GM21390 (cell line): ENCODE measurements at regions not wholly inside any gene's neighbourhood (a gene's known extent, or its start where the extent isn't known, plus 50 kb on each side); places are given as distances from the start of the nearest gene placed in this dataset.
"Not testable (repeated sequence)": the region's sequence is repeated elsewhere in the genome, so short reads cannot be mapped to it uniquely, and the experiment has no call there.

Experiments
- ATAC-seq: cut with Tn5 transposase; IDR thresholded peaks from one replicate; pipeline ENCODE4 v1.9.1; 2021; ENCODE audit not compliant: unreplicated experiment

DNA sequence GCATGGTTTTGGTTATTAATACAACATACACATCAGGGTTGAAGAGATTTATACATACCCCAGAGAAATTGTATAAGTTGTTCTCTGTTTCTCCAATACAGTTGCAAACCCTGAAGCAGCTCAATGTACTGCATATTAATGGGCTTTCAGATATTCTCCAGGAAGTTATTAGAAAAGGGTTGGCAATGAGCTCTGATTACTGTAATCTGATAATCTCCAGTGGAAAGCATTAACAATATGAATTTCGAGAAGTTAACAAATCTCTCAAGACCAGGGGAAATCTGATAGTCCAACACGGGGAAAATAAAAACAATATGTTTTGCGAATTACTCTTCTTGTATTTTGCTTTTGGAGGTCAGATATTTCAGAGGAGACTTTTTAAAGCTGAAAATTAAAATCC is 950.1 kb downstream of the TBL1XR1 start:
- ATAC-seq: no peak

DNA sequence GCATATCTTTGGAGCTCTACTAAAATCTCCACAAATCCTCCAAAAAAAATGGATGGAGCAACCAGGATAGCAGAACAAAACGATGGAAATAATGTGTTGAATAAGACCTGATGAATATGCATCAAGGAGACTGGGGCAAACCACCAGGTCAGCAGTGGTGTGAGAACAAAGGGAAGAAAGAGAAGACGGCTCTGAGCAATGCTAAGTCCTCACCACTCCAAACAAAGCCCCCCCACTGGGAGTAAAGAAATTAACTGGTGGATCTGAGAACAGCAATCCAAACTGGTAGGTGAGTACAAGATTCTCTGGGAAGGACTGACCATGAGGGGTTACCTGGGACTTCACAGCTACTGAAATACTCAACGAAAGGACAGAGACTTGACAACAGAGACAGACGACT is 977.3 kb downstream of the TBL1XR1 start:
- no peak for ATAC-seq

DNA sequence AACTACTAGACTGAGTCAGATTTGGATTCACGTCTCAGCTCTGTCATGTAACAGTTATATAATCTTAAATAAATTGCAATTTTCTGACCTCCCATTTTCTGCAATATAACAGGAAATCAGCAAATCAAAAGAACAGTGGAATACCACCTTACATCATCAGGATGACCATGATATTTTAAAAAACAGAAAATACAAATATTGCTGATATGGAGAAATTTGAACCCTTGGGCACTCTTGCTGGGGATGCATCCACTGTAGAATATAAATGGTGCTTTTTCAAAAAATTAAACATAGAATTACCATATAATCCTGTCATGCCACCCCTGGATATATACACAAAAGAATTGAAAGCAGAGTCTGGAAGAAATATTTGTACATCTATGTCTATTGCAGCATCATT is 982.5 kb downstream of the TBL1XR1 start:
- ATAC-seq: no peak

DNA sequence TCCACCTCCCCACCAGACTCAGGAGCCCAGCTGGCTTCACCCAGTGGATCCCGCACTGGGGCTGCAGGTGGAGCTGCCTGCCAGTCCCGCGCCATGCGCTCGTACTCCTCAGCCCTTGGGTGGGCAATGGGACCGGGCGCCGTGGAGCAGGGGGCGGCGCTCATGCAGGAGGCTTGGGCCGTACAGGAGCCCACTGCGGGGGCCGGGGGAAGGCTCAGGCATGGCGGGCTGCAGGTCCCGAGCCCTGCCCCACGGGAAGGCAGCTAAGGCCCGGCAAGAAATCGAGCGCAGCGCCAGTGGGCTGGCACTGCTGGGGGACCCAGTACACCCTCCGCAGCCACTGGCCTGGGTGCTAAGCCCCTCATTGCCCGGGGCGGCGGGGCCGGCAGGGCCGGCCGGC is 984.0 kb downstream of the TBL1XR1 start:
- not testable (repeated sequence) for ATAC-seq

DNA sequence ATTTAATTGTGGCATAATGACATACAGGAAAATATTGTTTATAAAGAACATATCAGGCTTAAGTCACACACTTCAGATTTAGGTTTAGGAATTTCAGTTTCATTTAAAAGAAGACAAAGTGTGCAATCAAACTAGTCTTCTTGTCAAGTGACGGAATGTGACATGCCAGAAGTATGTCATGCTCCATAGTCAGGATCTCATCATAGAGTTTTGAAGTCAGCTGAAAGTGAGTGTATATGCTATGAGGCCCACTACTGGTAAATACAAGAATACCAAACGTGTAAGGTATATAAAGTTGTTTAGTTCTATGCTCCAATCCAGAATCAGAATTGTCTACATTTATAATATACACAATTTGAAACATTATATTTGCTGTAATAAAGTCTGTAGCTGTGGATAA is 988.4 kb downstream of the TBL1XR1 start:
- ATAC-seq: no peak

DNA sequence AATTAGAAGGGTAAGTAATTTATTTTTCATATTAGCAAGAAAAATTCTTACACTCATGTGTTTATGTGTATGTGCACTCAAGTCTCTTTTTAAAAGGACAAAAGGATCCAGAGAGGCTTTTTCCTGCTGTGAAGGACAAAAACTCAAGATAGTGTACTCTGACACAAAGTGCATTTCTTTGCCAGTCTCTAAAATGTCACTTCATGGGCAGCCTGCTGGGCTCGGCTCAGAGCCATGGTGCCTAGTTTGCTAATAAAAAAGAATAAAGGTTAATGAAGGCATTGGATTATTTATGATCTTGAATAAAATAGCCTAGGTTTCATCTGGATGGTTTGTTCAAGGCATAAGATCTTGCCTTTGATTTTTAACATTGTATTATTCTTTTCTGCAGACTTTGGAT is 989.0 kb downstream of the TBL1XR1 start:
- ATAC-seq: no peak

DNA sequence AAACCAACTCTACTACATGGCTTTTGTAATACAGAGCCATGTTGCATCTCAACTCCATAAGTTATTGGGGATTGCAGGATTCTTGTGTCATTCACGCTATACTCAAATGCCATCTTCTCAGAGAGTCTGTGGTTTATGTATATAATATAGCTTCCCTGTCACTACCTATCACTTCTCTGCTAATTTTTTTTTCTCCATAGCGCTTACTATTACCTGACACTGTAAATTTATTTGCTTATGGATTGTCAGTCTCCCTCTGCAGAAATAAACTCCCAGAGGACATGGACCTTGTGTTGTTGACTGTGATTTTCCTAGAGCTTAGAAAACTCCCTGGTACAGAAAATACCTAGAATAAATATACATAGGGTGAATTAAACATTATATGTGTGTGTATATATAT is 990.5 kb downstream of the TBL1XR1 start:
- no peak for ATAC-seq

DNA sequence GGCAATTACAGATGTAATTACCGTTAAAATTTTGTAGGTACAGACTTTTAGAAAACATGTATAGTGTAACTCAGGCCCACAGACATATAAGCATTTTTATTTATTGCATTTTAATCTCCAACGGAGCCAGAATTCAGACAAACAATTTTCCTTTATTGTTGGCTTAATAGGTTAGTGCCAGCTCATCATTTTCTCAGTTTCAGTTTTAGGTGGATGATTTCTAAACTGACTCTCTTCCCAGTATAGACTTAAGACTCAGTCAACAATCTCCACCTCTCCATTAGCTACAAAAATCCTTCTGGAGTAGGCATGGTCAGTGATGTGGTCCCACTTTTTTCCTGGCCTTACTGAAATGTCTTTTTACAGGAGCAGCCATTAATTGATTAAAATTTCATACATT is 994.6 kb downstream of the TBL1XR1 start:
- ATAC-seq: no peak

DNA sequence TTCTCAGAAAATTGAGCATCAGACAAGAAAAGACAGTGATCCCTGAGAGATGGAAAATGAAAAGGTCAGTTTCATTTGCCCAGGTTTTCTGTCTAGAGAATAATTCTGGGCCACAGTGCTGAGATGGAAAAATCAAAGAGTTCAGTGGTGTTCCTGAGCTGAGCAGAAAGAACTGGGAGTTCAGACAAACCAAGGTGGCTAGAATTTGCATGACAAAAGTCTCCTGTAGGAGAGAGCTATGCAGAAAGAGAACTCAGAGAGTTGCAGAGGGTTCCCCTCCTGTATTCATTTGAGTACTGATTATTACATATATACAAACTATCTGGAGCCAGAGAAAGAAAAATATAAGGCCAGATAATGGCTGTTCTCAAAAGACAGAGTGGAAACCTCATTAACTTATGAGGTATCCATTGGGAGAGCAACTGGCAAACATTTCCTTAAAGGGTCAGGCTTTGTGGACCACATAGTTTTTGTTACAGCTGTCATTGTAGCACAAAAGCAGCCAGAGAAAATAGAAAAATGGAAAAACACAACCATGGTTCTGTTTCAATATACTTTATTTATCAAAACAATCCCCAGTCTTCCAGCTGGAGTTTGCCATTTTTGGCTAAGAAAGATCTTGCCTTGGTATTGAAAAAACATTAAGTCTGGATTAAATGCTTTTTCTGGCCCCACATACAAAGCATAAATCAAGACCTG is 1004.1 kb downstream of the TBL1XR1 start:
- no peak for ATAC-seq

DNA sequence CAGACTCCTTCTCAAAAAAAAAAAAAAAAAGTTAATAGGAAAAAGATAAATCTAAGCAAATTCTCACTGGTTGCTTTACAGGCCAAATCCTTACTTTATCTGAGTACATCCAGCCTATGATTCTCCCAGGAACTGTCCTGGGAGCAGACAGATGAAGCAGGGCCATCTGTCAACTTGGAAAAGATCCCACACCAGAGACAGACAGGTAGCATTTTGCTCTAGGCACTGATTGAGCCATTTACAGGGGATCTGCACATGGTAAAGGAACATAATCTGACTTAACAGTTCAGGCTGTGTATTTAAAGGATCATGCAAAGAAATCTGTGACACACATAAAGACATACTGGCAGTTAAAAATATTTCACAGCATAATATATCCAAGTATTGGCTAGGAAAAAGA is 1006.5 kb downstream of the TBL1XR1 start:
- ATAC-seq: no peak

DNA sequence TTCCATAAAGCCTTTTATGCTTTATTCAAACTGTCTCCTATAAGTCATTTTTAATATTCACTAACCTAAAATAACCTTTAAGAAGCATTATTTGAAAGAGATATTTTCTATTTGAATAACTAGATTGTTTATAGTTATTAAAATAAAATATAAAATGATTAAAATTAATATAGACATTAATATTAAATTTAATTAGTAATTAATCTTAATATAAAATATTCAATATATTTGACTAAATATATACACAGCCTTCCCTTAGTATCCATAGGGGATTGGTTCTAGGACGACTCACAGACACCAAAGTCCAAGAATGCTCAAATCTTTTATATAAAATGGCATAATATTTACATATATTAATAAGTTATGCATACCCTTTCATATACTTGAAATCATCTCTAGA is 1014.1 kb downstream of the TBL1XR1 start:
- ATAC-seq: no peak

DNA sequence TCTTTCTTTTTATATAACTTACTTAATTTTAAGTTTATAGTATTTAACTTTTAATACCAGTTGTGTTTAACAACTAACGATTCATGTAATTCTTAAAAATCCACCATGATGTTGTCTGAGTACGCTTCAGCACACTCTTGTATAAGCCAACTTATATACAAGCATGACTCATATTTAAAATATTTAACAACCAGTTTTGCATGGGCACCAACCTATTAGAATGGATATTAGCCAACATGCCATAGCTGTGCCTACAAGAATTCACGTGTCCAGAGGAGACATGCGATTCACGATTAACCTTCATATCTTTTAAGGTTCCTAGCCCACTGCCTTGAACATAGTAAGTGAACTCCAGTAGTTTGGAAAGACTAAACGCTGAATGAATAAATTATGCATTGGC is 1023.2 kb downstream of the TBL1XR1 start:
- ATAC-seq: no peak

DNA sequence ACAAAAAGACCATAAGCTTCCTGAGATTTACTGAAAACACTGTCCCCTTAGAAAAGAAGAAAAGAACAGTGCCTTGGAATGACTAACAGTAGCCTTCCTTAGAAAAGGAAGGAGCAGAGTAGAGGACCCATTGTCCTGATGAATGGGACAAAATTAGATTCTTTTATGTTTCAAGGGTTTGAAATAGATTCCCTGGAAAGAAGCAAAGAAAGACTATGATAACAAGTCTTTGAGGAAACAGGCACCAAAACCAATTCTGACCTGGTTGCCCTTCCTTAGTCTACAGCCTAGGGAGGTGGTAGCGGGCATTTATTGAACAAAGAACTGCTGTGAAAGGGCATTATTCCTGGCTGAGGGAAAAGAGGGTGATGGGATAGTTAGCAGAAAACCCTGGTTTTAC is 1024.8 kb downstream of the TBL1XR1 start:
- no peak for ATAC-seq

DNA sequence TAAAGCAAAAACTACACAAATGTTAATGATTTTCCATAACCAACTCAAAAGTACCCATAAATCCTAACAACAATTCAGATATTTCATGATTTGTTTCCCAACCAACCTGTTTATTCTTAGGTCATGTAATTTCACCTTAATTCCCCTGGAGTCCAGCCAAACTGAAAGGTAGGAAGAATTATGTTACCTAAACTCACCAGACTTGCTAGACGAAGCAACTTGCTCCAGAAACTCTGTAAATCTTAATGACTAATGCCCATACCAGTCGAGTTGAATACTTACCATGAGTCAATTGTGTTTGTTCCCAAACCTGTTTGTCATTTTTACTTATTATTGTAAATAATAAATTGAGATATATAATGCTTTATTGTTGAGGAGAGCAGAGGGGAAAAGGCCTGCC is 1030.0 kb downstream of the TBL1XR1 start:
- no peak for ATAC-seq

DNA sequence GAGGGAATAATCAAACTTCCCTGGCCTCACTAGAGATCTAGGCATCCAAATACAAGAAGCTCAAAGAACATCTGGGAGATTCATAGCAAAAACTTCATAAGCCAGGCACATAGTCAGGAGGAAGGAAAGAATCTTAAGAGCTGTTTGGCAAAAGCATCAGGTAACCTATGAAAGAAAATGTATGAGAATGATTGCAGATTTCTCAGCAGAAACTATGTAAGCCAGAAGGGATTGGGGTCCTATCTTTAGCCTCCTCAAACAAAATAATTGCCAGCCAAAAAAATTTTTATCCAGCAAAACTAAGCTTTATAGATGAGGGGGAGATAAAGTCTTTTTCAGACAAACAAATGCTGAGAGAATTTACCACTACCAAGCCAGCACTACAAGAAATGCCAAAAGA is 1036.3 kb downstream of the TBL1XR1 start:
- no peak for ATAC-seq

DNA sequence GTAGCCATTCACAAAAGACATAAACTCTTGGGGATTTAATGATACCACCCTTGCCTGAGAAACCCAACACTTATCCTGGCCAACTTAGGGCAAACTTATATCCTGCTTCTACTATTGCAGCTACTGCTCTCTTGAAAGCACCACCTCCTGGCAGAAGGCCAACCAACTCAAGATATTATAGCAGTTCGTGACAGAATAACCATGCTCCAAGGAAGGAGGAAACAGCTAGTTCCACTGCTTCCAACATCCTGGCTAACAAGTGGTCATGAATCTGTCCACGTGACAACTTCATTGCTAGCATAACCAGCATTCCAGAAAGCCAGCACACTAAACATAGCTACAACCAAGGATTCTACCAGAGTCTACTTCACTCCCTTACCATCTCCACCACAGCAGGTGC is 1037.5 kb downstream of the TBL1XR1 start:
- no peak for ATAC-seq

DNA sequence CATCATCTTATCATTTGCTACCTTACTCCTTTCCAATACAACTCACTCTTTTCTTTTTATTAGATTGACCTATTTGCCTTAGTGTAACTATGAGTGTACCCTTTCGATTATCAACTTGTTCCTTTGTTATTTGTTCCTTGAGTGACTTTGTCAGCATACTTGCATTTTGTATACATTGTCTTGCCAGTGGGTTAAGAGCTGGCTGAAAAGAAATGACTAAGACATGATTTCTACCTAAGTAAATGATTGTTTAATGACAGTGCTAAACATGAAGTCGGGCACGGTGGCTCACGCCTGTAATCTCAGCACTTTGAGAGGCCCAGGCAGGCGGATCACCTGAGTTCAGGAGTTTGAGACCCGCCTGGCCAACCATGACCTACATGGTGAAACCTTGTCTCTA is 1042.3 kb downstream of the TBL1XR1 start:
- no peak for ATAC-seq

DNA sequence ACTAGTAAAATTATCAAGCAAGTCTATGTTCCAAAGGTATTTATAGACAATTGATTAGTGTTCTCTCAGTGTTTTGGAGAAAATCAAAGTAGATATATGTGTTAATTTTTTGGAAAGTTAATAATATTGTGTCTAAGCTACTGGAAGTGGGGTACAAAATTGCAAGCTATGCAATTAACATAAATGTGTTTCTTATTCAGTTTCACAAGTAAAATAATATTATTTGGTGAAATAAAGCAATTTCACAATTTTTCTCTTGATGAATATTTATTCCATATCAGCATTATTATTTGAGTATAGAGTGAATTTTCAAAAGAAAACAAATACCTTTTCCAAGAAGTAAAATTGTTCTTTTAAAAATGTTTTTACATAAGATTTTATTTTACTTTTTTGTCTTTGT is 1047.7 kb downstream of the TBL1XR1 start:
- ATAC-seq: no peak

DNA sequence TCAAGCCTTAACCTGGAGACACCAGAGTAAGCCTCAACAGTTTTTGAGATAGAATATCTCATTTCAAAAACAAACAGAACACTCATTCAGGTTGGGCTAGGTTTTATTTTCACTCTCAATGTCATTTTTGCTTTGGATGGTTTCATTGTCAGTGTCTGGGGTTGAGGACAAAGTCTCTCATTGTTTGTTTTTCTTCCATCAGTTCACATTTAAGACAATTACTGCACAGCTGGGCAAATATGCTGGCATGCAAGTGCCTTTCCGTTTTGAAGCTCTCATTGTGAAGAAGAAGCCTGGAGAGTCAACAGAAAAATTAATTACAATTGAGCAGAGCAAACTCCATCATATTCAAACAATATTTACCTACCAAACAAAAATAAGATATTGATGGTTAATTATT is 1050.0 kb downstream of the TBL1XR1 start:
- ATAC-seq: no peak

DNA sequence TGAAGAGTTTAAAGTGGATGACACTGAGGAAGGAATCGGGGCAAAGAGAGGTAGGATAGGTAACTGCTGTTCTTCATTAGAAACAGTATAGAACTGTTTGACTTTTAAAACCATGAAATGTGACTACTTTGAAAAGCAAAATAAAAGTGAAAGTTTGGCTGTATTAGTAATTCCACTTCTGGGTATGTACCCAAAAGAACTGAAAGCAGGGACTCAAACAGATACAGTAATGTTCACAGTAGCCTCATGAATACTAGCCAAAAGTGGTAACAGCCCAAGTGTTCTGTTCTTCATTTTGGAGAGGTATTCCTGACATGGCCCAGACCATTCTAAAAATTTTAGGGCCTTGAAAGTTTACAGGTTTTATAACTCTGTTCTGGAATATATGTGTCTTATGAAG is 1055.4 kb downstream of the TBL1XR1 start:
- no peak for ATAC-seq

DNA sequence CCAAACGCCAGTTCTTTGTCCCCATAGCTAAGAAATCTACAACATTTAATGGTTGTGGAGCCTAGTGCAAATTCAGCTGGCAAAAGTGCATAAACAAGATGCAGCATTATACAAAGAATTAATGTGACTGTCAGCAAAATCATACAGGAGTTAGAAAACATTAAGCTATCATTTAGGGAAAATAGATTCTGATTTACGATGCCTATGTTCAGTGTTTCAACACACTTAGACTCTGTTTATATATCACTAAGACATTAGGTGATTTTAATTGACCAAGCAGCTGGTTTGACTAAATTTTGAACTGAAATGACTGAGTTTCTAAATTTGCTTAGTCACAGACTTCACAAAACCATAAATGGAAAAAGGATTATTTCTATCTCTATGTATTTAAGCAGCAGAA is 1076.8 kb downstream of the TBL1XR1 start:
- ATAC-seq: no peak

DNA sequence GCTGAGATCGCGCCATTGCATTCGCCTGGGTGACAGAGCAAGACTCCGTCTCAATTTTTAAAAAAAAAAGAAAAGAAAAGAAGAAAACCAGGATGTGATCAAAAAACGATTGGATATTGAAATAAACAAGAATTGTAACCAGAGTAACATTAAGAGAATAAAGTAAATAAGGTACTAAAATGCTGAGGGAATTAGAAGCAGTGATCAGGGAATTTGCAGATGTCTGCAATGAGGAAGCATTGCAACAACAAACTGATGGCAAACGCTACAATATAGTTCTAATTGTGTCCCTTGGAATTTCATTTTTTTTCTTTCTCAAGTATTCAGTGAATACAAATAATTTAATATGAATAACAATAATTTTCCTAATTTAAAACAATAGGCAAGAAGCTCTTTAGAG is 1077.5 kb downstream of the TBL1XR1 start:
- no peak for ATAC-seq

DNA sequence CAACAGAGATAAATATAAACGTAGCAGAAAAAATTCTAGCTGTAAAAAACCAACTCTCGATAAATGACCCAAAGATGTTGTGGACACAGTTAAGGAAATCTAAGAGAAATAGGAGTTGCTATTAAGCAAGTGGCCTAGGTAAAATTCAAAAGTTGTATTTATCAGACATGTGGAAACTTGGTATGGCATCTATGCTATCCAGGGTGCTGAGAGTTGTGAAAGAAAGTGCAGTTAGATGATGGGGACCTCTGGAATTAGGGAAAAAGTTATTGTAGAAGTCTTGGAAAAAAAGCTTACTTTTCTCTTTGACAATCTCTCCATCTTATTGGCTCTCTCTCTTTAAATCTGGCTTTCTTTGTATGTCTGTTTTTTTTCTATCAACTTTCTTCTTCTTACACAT is 1090.9 kb downstream of the TBL1XR1 start:
- no peak for ATAC-seq

DNA sequence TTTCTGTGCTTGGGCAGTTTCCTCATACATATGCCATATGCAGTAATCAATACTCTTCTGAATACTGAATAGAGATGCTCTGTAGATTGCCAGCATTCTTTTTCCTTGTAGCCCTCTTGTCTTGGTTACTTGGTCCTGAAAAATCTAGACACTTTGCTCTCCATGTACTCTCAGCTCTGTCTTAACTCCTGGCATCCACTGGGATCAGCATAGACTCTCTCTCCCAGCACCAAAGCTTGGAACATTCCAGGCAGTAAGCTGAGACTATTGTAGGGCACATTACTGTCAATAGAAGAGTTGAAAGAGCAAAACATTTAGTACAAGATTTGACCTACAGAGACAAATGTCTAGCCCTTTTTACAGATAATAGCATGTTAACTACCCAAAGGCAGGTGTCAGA is 1100.3 kb downstream of the TBL1XR1 start:
- ATAC-seq: no peak
